HG03103 (cell line): ENCODE measurements at regions not wholly inside any gene's neighbourhood (a gene's known extent, or its start where the extent isn't known, plus 50 kb on each side); places are given as distances from the start of the nearest gene placed in this dataset.

ENCODE experiments used
- ATAC-seq: cut with Tn5 transposase; IDR thresholded peaks from one replicate; pipeline ENCODE4 v1.9.1; 2021; ENCODE audit warnings: low read depth; ENCODE audit not compliant: unreplicated experiment

- no peak for ATAC-seq
Observed at GRCh38 chr16:50964491-50964890, 186.6 kb downstream of the SALL1 start.

GRCh38 chr16:50961952-50962351, 189.1 kb downstream of the SALL1 start:
- ATAC-seq: no peak

GRCh38 chr16:50960517-50961202, 190.4 kb downstream of the SALL1 start:
- ATAC-seq: no peak

- no peak for ATAC-seq
Observed at GRCh38 chr16:50957056-50957455, 194.0 kb downstream of the SALL1 start.

- ATAC-seq: no peak
Observed at GRCh38 chr16:50956637-50957036, 194.4 kb downstream of the SALL1 start.

- no peak for ATAC-seq
Observed at GRCh38 chr16:50955311-50955710, 195.8 kb downstream of the SALL1 start.

- ATAC-seq: no peak
Observed at GRCh38 chr16:50954469-50954868, 196.6 kb downstream of the SALL1 start.

GRCh38 chr16:50953290-50953689, 197.8 kb downstream of the SALL1 start:
- no peak for ATAC-seq

GRCh38 chr16:50950955-50951354, 200.1 kb downstream of the SALL1 start:
- no peak for ATAC-seq

- ATAC-seq: no peak
Observed at GRCh38 chr16:50948268-50948930, 202.7 kb downstream of the SALL1 start.

- ATAC-seq: no peak
Observed at GRCh38 chr16:50947826-50948225, 203.2 kb downstream of the SALL1 start.

- no peak for ATAC-seq
Observed at GRCh38 chr16:50946606-50947005, 204.5 kb downstream of the SALL1 start.

GRCh38 chr16:50946098-50946497, 204.2 kb downstream of the CYLD start:
- ATAC-seq: no peak

- no peak for ATAC-seq
Observed at GRCh38 chr16:50945171-50945570, 203.3 kb downstream of the CYLD start.

- ATAC-seq: no peak
Observed at GRCh38 chr16:50944436-50944835, 202.6 kb downstream of the CYLD start.

GRCh38 chr16:50944033-50944432, 202.1 kb downstream of the CYLD start:
- no peak for ATAC-seq

- ATAC-seq: no peak
Observed at GRCh38 chr16:50942143-50942542, 200.3 kb downstream of the CYLD start.

GRCh38 chr16:50941681-50942080, 199.8 kb downstream of the CYLD start:
- ATAC-seq: no peak

- ATAC-seq: no peak
Observed at GRCh38 chr16:50940275-50940854, 198.5 kb downstream of the CYLD start.

- ATAC-seq: no peak
Observed at GRCh38 chr16:50939356-50939755, 197.5 kb downstream of the CYLD start.

- no peak for ATAC-seq
Observed at GRCh38 chr16:50938932-50939331, 197.0 kb downstream of the CYLD start.

GRCh38 chr16:50933262-50933661, 191.4 kb downstream of the CYLD start:
- no peak for ATAC-seq
